Colonic mucosa (tissue), 4 donors: ENCODE measurements at regions not wholly inside any gene's neighbourhood (a gene's known extent, or its start where the extent isn't known, plus 50 kb on each side); places are given as distances from the start of the nearest gene placed in this dataset.
"Not testable (repeated sequence)": the region's sequence is repeated elsewhere in the genome, so short reads cannot be mapped to it uniquely, and the experiment has no call there.

Experiments used
- DNase-seq: peaks from one replicate; pipeline ENCODE4 v3.0.0-alpha.2; 2020
- H3K27ac ChIP-seq: fragments of 200-600 bp; one replicate; pipeline ENCODE4 v1.8.0; 2021
- H3K27me3 ChIP-seq: fragments of 200-600 bp; one replicate; pipeline ENCODE4 v1.8.0; 2021
- H3K36me3 ChIP-seq: fragments of 200-600 bp; one replicate; pipeline ENCODE4 v1.8.0; 2021
- H3K4me1 ChIP-seq: fragments of 200-600 bp; one replicate; pipeline ENCODE4 v1.8.0; 2021; ENCODE audit warnings: mild to moderate bottlenecking
- H3K4me3 ChIP-seq: fragments of 200-600 bp; one replicate; pipeline ENCODE4 v1.8.0; 2021
- H3K9ac ChIP-seq, 2 donors: one replicate each; pipeline ENCODE4 v1.7.0; 2013; ENCODE audit warnings: control low read depth in 2 of 2, low read depth in 2 of 2, low read length in 2 of 2
- H3K9me3 ChIP-seq: fragments of 200-600 bp; one replicate; pipeline ENCODE4 v1.8.0; 2021
- CTCF ChIP-seq: fragments of 200-600 bp; IDR thresholded peaks from one replicate; pipeline ENCODE4 v1.8.0; 2022; ENCODE audit warnings: antibody characterized with exemption, mild to moderate bottlenecking
- intact Hi-C: fragments of 100-400 bp; cut with DNase I; formaldehyde crosslinking; loops from one replicate; pipeline ENCODE4 v1.14.1; 2022
- donor health status: healthy.
- donor health status: DM: no; HTN: no; CAD: no.
- donor health status: DM: no; HTN: no; CAD: no.

DNA sequence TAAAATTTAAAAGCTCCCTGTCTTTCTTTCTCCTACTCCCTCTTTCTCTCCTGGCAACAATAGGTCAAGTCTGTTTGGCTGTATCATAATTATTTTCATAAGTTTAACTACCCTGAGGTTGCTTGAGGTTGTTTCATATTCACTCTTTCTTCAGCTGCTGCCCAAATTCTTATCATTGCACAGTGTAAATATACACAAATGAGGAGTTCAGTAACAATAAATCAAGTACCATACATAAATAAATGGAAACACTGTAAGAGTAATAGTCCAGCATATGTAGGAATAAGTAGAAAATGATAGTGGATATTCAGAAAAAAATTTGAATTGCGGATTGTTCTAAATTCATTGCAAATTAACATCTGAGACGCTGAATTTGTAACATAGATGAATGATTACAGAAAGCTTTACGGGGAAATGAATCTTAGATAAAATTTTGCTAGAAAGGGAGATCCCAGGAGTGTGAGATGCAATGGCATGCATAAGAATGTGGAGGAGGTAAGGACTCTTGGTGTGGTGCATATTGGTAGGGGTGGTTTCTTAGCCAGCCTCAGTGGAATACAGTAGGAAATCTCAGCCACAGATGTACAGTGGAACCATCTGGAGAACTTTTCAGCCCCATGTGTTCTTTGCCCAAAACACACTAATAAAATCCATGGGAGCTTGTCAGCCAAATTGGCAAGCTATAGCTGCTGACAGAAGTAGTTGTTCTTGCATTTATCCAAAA lies 480.7 kb downstream of the HTR1B start:
- Histone ChIP-seq H3K9ac (no peak overlapping the region), H3K27ac (no peak overlapping the region), H3K4me3 (no peak overlapping the region), H3K9me3 (no peaks in the 10 kb centered on the region), H3K36me3 (no peaks in the 10 kb centered on the region), H3K4me1 (no peaks in the 10 kb centered on the region), H3K27me3 (no peaks in the 10 kb centered on the region)
- intact Hi-C loops = no loop called here
- DNase-seq = no peak
- no peak for TF ChIP-seq CTCF

DNA sequence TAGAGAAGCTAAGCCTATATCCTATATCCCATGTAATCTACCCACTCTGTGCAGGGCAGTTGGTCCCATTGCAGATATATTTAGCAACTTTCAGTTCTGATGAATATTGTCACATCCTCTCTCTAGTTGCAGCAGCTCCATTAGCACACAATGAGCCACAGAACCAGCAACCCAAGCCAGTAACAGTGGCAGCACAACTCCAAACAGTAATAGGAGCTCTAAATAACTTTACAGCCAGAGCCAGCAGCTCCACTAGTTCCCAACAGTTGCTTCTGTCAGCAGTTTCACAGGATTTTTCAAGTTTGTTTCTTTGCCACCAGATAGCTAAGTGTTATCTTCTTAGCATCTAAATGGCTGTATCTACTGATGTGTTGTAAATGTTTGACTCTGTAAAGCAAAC lies 490.8 kb downstream of the HTR1B start:
- Histone ChIP-seq H3K27ac (no peak overlapping the region), H3K4me1 (no peaks in the 10 kb centered on the region), H3K9ac (no peak overlapping the region), H3K9me3 (no peaks in the 10 kb centered on the region), H3K4me3 (no peak overlapping the region), H3K36me3 (no peaks in the 10 kb centered on the region), H3K27me3 (no peaks in the 10 kb centered on the region)
- intact Hi-C loops = no loop called here
- DNase-seq = no peak
- no peak for TF ChIP-seq CTCF

DNA sequence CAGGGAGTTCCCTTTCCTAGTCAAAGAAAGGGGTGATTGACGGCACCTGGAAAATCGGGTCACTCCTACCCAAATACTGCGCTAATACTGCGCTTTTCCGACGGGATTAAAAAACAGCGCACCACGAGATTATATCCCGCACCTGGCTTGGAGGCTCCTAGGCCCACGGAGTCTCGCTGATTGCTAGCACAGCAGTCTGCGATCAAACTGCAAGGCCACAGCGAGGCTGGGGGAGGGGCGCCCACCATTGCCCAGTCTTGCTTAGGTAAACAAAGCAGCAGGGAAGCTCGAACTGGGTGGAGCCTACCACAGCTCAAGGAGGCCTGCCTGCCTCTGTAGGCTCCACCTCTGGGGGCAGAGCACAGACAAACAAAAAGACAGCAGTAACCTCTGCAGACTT lies 504.1 kb downstream of the HTR1B start:
- H3K27ac ChIP-seq, DNase-seq, H3K4me3 ChIP-seq, H3K9ac ChIP-seq, H3K27me3 ChIP-seq, H3K9me3 ChIP-seq, H3K4me1 ChIP-seq, intact Hi-C loops, H3K36me3 ChIP-seq: not testable (repeated sequence)

DNA sequence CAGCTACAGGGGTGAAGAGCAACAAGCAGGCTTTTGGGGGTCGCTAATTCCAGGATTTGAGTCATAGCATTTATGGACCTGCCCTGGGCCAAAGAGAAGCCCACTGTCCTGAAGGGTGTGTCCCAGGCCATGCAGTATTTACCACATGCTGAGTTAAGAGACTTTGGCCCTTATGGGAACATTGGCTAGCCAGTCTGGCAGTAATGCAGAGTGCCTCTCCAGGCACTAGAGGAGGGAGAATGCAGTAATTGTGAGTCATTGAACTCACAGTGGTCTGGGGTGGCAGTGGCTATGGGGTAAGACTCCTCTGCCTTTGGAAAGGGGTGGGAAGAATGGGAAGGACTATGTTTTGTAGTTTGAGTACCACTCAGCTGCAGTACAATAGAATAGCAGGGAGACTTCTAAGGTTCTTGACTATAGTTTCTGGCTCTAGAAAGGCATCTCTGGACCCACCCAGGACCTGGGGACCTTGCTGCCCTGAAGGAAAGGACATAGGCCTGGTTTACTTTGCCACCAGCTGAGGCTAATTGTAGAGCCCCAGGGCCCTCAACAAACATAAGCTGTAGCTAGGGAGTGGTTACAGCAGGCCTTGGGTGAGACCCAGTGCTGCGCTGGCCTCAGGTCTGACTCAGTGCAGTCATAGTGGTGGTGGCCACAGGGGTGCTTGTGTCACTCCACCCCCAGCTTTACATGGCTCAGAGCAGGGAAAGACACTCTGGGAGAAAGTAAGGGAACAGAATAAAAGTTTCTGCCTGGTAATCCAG lies 520.9 kb downstream of the HTR1B start:
- intact Hi-C loops = no loop called here
- H3K27ac ChIP-seq = no peak overlapping the region
- TF ChIP-seq CTCF = no peak
- H3K27me3 ChIP-seq = no peaks in the 10 kb centered on the region
- no peaks in the 10 kb centered on the region for H3K36me3 ChIP-seq
- no peak overlapping the region for H3K4me3 ChIP-seq
- no peaks in the 10 kb centered on the region for H3K9me3 ChIP-seq
- H3K9ac ChIP-seq = no peak overlapping the region
- H3K4me1 ChIP-seq = no peaks in the 10 kb centered on the region
- DNase-seq = no peak

- Histone ChIP-seq H3K9ac (no peak overlapping the region), H3K27ac (no peak overlapping the region), H3K36me3 (no peaks in the 10 kb centered on the region), H3K9me3 (no peaks in the 10 kb centered on the region), H3K4me3 (no peak overlapping the region), H3K27me3 (no peaks in the 10 kb centered on the region), H3K4me1 (no peaks in the 10 kb centered on the region)
- no peak for DNase-seq
- no peak for TF ChIP-seq CTCF
- intact Hi-C loops = no loop called here
Observed at GRCh38 chr6:76940191-76940590, 523.1 kb downstream of the HTR1B start.

DNA sequence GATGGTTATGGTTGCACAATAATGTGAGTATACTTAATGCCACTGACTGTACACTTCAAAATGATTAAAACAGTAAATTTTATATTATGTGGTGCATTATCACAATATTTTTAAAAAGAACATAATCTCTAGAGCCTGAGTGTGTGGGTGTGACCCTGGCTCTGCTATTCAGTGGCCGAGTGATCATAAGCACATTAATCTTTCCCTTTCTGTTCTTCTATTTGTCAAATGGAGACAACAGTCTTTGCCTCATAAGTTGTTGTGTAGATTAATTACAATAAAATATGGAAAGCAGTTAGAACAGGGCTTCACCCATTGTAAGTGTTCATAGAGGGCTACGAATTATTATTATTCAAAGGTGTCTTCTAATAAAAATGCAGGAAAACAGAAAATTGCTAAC lies 548.6 kb downstream of the HTR1B start:
- Histone ChIP-seq H3K27ac (no peak overlapping the region), H3K4me1 (no peaks in the 10 kb centered on the region), H3K4me3 (no peak overlapping the region), H3K27me3 (no peaks in the 10 kb centered on the region), H3K9me3 (no peaks in the 10 kb centered on the region), H3K9ac (no peak overlapping the region), H3K36me3 (no peaks in the 10 kb centered on the region)
- DNase-seq = no peak
- no peak for TF ChIP-seq CTCF
- intact Hi-C loops = no loop called here

- H3K36me3 ChIP-seq, H3K9ac ChIP-seq, H3K9me3 ChIP-seq, H3K4me3 ChIP-seq, H3K27me3 ChIP-seq, H3K27ac ChIP-seq, DNase-seq, H3K4me1 ChIP-seq, intact Hi-C loops: not testable (repeated sequence)
Observed at GRCh38 chr6:76905541-76905940, 557.8 kb downstream of the HTR1B start.
